Head of caudate nucleus (tissue), 42 donors: ENCODE measurements at regions not wholly inside any gene's neighbourhood (a gene's known extent, or its start where the extent isn't known, plus 50 kb on each side); places are given as distances from the start of the nearest gene placed in this dataset.
A peak's percentile ranks its signal among the peaks of the same experiment; 100 is the strongest.

Experiments
- DNase-seq, 42 donors: peaks; one replicate each; pipeline versions ENCODE4 v3.0.0 to v3.0.0-alpha.2; 2020 to 2021; ENCODE audit warnings: mixed read lengths in 7 of 42
- intact Hi-C: fragments of 100-400 bp; cut with DNase I; formaldehyde crosslinking; loops from one replicate; pipeline ENCODE4 v1.15.0; 2022

- no peak for DNase-seq
- intact Hi-C loops: no loop called here
Observed at GRCh38 chr3:84125760-84126159, 833.0 kb upstream of the CADM2 start.

- intact Hi-C loops: no loop called here
- DNase-seq: peak in 1 of 42 donors; percentile 1
Observed at GRCh38 chr3:84126160-84126559, 832.6 kb upstream of the CADM2 start.

DNA sequence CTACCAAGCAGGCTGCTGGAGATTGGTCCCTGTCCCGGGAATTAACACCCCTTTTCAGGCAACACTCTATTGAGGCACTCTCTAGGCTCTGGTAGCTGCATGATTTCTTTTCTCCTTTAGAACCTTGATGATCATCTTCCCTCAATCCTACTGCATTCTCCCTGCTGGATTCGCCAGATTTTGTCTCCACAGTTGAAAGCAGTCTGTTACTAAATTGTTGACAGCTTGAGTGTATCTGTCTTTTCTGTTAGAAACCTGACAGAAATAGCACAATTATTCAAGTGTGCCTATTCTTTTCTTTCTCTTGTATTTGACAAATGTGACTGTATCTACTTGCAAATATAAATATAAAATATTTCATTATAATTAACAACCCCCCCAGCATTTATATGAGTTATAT, 830.8 kb upstream of the CADM2 start:
- intact Hi-C loops: no loop called here

GRCh38 chr3:84136425-84136824, 822.4 kb upstream of the CADM2 start:
- no peak for DNase-seq
- intact Hi-C loops: no loop called here

More for the DNA sequence above, 830.8 kb upstream of the CADM2 start:
- no peak for DNase-seq

DNA sequence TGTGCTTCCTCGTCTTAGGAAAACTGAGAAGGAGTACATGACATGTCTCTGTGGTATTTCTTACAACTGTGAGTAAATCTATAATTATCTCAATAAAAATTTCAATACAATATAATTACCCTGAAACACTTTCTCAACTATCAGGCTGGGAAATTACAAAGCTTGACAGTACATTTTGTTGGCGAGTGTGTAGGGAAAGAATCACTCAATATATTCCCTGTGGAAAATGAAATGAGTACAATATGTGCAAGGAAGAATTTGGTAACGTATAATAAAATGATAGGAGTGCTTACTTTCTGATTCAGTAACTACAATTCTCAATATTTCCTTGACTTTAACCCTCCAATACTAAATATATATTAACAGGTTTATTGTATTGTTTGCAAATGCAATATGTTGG, 818.2 kb upstream of the CADM2 start:
- intact Hi-C loops: no loop called here
- no peak for DNase-seq

DNA sequence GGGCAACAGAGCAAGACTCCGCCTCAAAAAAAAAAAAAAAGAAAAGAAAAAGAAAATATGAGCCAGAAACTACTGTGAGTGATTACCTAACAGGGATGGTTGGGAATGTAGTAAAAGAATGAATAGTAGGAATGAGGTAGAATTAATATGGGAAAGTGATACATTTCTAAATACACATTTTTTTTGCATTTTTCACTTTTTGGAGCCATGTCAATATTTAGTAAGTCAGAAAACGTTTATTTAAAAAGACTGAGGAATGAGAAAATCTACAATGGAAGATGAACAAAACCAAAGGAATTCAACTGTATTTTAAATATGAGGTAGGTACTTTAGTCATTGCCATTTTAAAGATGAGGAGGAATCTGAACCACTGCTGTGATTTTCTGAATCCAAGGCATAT, 817.2 kb upstream of the CADM2 start:
- intact Hi-C loops: no loop called here
- no peak for DNase-seq

DNA sequence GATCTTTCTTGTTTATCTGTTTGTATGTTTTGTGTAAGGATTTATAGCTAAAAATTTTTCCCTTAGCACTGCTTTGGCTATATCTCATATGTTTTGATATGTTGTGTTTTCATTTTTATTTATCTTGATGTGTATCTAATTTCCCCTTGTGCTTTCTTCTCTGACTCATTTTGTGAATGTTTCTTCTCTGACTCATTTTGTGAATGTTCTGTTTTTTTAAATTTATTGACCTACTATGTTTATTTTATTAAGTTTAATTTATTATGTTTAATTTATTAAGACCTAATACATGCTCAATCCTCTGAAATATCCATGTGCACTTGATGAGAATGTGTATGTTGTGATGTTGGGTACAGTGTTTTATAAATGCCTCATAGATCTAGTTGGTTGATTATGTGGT, 793.5 kb upstream of the CADM2 start:
- no peak for DNase-seq
- intact Hi-C loops: no loop called here

DNA sequence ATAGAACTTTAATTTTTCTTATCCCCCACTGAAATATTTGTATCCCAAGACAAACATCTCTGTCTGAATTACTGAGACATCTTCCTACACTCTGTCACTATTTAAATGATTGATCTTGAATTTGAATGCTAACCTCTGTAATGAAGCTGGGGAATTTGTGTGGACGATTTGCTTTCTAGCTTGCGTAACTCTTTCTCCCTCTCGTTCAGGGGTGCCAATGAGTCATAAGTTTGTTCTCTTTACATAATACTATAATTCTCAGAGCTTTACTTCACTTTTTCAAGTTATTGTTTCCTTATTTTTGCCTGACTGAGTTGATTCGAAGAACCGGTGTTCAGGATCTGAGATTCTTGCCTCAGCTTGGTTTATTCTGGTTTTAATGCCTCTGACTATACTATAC, 783.3 kb upstream of the CADM2 start:
- no peak for DNase-seq
- intact Hi-C loops: no loop called here

DNA sequence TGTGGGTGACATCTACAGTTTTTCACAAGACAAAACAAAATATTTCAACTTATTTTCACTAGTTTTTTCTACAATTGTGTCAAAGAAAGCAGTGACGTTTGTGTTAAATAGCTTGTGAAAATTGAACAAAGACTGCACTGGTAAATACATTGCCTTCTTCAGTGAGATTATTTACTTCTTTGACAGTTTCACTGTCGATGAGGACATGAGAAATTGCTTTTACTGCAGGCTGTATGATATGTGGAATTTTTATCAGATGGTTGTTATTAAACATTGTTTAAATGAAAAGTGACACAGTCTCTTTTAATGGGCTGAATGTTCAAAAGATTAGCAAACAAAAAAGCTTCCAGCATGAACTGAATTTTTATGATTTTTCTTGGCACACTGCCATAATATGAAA, 773.9 kb upstream of the CADM2 start:
- intact Hi-C loops: no loop called here

GRCh38 chr3:84194029-84194428, 764.8 kb upstream of the CADM2 start:
- intact Hi-C loops: no loop called here
- no peak for DNase-seq

More for the DNA sequence above, 773.9 kb upstream of the CADM2 start:
- DNase-seq: no peak

- peak in 12 of 42 donors; percentile 1 to 65 (median 22) for DNase-seq
- intact Hi-C loops: no loop called here
Observed at GRCh38 chr3:84209474-84209873, 749.3 kb upstream of the CADM2 start.

GRCh38 chr3:84223512-84223911, 735.3 kb upstream of the CADM2 start:
- intact Hi-C loops: no loop called here
- DNase-seq: no peak

DNA sequence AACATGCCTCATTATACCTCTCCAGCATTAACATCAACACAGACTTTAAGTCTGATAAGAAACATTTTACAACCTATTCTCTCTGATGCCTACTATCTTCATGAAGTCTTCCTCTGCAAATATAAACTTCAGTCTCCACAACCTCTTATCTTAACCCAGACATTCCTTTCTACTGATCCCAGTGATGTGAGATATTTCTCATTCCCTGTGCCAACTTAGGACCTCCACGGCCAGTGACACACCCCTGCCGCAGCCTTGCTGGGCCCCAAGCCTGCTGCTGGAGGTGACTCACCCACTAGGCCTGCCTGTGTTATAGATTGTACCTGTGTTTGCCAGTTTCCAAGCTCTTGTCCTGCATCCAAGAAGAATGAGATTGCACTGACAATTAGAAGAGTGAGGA, 734.5 kb upstream of the CADM2 start:
- intact Hi-C loops: no loop called here
- no peak for DNase-seq

GRCh38 chr3:84236261-84236660, 722.5 kb upstream of the CADM2 start:
- DNase-seq: no peak
- intact Hi-C loops: no loop called here

- no peak for DNase-seq
- intact Hi-C loops: no loop called here
Observed at GRCh38 chr3:84245789-84246188, 713.0 kb upstream of the CADM2 start.

DNA sequence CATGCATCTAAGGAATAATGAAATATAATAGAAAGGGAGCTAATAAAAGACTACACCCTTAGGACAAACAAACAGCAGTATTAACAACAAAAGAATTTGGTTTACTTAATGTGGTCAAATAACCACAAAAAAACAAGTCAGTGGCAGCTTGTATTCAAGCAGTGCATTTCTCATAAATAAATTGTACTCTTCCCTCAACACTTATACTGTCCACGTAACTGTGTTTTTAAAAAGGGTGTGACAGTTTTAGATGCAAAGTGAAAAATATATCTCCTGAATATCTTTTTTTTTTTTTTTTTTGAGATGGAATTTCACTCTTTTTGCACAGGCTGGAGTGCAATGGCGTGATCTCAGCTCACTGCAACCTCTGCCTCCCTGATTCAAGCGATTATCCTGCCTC, 698.2 kb upstream of the CADM2 start:
- intact Hi-C loops: no loop called here
- no peak for DNase-seq

DNA sequence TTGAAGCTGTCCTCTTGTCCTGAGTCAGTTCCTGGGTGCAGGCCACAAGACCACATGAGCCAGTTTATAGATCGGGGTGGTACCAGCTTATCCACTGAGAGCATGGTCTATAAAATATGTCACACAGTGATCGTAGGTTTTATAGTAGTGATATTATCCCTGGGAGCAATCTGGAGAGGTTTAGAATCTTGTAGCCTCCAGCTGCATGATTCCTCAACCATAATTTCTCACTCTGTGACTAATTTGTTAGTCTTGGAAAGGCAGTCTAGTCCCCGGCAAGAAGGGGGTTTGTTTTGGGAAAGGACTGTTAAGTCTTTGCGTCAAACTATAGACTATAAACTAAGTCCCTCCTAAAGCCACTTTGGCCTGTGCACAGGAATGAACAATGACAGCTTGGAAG, 693.0 kb upstream of the CADM2 start:
- DNase-seq: no peak
- intact Hi-C loops: no loop called here

DNA sequence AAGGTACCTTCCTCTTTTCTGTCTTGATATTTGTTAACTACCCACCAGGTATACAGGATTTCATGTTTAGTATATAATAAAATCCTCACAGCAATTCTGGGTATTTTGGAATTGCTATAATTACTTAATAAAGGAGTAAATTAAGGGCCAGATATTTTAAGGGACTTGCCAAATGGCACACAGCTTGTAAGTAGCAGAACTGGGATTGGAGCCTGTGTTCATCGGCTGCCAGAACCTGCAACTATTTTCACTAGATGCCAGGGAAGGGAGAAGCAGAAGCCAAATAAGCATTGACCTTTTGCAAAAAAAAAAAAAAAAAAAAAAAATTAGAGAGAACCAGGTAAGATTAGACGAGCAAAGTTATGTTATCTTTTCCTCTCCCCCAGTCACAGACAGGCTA, 683.3 kb upstream of the CADM2 start:
- intact Hi-C loops: no loop called here
- peak in 6 of 42 donors; percentile 1 to 20 (median 6) for DNase-seq

DNA sequence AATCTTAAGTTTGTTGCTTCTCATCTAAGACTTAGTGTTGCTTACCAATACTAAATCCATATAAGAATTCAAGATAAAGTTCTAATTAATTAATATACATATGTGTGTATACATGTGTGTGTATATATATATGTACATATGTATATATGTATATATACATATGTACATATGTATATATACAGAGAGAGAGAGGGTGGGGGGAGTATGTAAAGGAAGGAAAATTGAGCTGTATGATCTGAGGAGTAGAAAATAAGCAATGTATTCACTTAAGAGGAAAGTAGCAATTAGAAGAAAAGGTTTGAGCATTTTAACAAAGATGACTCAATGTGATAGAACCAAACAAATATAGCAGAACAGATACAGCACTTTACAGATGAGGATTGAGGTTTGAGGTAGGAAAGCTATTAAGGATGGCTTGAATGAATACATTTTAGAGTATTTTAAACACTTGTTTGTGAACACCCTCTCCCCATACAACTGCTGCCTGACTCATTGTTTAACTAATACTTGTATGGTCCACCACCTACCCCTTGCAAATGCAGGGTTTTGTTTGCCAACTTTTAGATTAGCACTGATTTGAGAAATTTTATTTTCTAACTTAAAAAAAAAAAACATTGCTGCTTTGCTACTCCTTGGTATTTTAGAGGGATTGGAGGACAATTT, 681.1 kb upstream of the CADM2 start:
- intact Hi-C loops: no loop called here
- DNase-seq: no peak

DNA sequence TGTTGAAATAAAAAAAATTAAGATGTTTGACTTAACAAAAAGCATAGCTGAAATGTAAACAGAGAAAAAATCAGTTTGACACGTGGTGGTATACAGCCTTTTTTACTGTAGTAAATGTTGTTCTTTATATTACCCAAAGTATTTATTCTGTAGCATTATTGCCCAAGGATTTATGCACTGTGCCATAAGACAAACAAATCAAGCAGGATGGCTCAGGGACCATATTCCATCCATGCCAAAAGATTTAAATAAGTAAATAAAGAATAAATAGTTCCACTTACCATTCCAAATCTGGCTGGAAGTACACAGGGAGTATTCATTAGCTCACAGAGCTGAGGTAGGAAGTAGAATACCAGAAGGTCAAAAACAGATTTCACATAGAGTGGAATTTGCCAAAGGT, 666.7 kb upstream of the CADM2 start:
- intact Hi-C loops: no loop called here
- DNase-seq: no peak

DNA sequence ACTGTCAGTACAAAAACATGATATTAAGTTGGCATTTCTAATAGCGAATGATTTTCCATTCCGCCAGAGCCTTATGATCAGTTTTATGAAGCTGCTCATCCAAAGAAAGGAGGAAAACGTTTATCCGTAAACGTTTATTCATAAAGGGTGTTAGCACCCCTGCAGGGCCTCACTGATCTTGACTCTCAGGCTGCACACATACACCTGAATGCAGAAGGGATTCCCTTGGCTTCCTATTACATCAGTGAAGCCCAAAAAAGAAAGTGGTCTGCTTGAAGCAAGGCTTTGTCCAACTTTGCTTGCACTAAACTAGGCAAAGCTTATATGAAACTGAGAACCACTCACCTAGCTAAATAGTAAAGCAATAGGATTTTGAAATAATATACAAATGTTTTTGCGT, 659.5 kb upstream of the CADM2 start:
- intact Hi-C loops: no loop called here
- no peak for DNase-seq

DNA sequence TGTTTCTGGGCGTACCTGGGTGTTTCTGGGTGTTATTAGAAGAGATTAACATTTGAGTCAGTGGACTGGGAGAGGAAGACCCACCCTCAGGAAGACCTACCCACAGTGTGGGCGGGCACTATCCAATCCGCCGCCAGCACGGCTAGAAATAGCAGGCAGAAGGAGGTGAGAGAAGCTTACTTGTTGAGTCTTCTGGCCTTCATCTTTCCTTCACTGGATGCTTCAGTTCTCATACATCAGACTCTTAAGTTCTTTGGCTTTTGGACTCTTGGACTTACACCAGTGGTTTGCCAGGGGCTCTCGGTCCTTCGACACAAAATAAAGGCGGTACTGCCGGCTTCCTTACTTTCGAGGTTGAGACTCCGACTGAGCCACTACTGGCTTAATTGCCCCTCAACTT, 654.6 kb upstream of the CADM2 start:
- intact Hi-C loops: no loop called here
- DNase-seq: no peak
